Sigmoid colon (tissue), 4 donors: ENCODE measurements at regions not wholly inside any gene's neighbourhood (a gene's known extent, or its start where the extent isn't known, plus 50 kb on each side); places are given as distances from the start of the nearest gene placed in this dataset.

ENCODE experiments used
- CTCF ChIP-seq, 4 experiments: fragments of 450-650 bp in 3 of 4; fragments of 200-600 bp in 1 of 4; IDR thresholded peaks; one replicate each; pipeline ENCODE4 v1.5.1; 2016 to 2019; ENCODE audit warnings: antibody characterized with exemption in 4 of 4, mild to moderate bottlenecking in 3 of 4, moderate library complexity in 2 of 4
- EP300 ChIP-seq, 4 donors: sonication (generic); formaldehyde crosslinking; IDR thresholded peaks; one replicate each; pipeline ENCODE4 v1.6.1; 2017; ENCODE audit warnings: antibody characterized with exemption in 4 of 4
- POLR2A ChIP-seq, 2 donors: fragments of 450-650 bp; IDR thresholded peaks; one replicate each; pipeline ENCODE4 v1.6.1; 2016; ENCODE audit warnings: antibody characterized with exemption in 2 of 2, mild to moderate bottlenecking in 2 of 2, moderate library complexity in 2 of 2
- POLR2AphosphoS5 ChIP-seq, 4 donors: sonication (generic); formaldehyde crosslinking; IDR thresholded peaks; one replicate each; pipeline ENCODE4 v1.6.1; 2017; ENCODE audit warnings: antibody characterized with exemption in 4 of 4

GRCh38 chr3:107870943-107871638, 219.7 kb downstream of the CD47 start:
- TF ChIP-seq CTCF (IDR thresholded peaks at IDR 0.05) = no peak
- no peak for TF ChIP-seq EP300 (IDR thresholded peaks at IDR 0.05)
- TF ChIP-seq POLR2AphosphoS5 (IDR thresholded peaks at IDR 0.05) = no peak
- TF ChIP-seq POLR2A (IDR thresholded peaks at IDR 0.05) = no peak
